HCT116 (cell line): ENCODE measurements at regions not wholly inside any gene's neighbourhood (a gene's known extent, or its start where the extent isn't known, plus 50 kb on each side); places are given as distances from the start of the nearest gene placed in this dataset.

ENCODE experiments used
- ATAC-seq: fragments of 200-7000 bp; cut with Tn5 transposase; 2 replicates; pipeline ENCODE4 v1.9.1; 2020; ENCODE audit warnings: mild to moderate bottlenecking, moderate library complexity
- BruUV-seq: library from RNA; stranded (reverse); fragments of 400-500 nt; replicated peaks from 2 replicates; lab custom pipeline; 2021; lab: Mats Ljungman, UMichigan
- CTCF ChIA-PET: fragments of 300-600 bp; sonication (Branson Sonifier 250); formaldehyde crosslinking; loops from one replicate; lab custom pipeline; 2021; ENCODE audit warnings: antibody characterized with exemption; lab: Charles Lee
- POLR2A ChIA-PET: fragments of 300-600, 350-600 bp; sonication (Branson Sonifier 250); formaldehyde crosslinking; loops from one replicate; lab custom pipeline; 2021; ENCODE audit warnings: antibody characterized with exemption; lab: Charles Lee
- RAD21 ChIA-PET, 2 experiments: fragments of 300-600 bp; sonication (Branson Sonifier 250); formaldehyde crosslinking; loops; one replicate each; lab custom pipeline; 2023; ENCODE audit warnings: low total read pairs in 2 of 2; ENCODE audit not compliant: uncharacterized antibody in 2 of 2, unreplicated experiment in 2 of 2, low non-redundant PET in 1 of 2; lab: Charles Lee
- DNase-seq: peaks from one replicate; pipeline ENCODE4 v3.0.0-alpha.2; 2010; ENCODE audit warnings: low read depth, low spot score
- H2AFZ ChIP-seq: fragments of 200-600 bp; shearing (Covaris generic), sonication (generic); 2 replicates; pipeline ENCODE4 v1.6.1; 2017; ENCODE audit warnings: low read depth, mixed run types, mixed read lengths, antibody characterized with exemption, low read length; ENCODE audit not compliant: poor library complexity, severe bottlenecking
- H3K27ac ChIP-seq: 2 replicates; pipeline ENCODE4 v1.5.1; 2012; ENCODE audit warnings: low read depth, low read length
- H3K27me3 ChIP-seq: fragments of 200-600 bp; sonication (generic); 2 replicates; pipeline ENCODE4 v1.6.1; 2016; ENCODE audit warnings: mixed run types, low read length, mixed read lengths; ENCODE audit not compliant: insufficient read depth
- H3K36me3 ChIP-seq, 2 experiments: fragments of 200-500 bp in 1 of 2; fragments of 200-600 bp in 1 of 2; sonication (Bioruptor generic) in 1 of 2; sonication (generic) in 1 of 2; 2 replicates each; pipeline versions ENCODE4 v1.5.1 to v1.6.1; 2014 to 2016; ENCODE audit warnings: low read length in 2 of 2, inconsistent platforms in 1 of 2, mixed read lengths in 1 of 2, mixed run types in 1 of 2; ENCODE audit not compliant: insufficient read depth in 2 of 2, control insufficient read depth in 1 of 2
- H3K4me1 ChIP-seq, 2 experiments: fragments of 200-600 bp in 1 of 2; sonication (generic) in 1 of 2; 2 replicates each; pipeline versions ENCODE4 v1.5.1 to v1.6.1; 2012 to 2017; ENCODE audit warnings: low read length in 2 of 2, inconsistent platforms in 1 of 2, mild to moderate bottlenecking in 1 of 2, mixed read lengths in 1 of 2, mixed run types in 1 of 2, moderate library complexity in 1 of 2; ENCODE audit not compliant: insufficient read depth in 2 of 2, control insufficient read depth in 1 of 2
- H3K4me2 ChIP-seq: fragments of 200-600 bp; sonication (generic); 2 replicates; pipeline ENCODE4 v1.6.1; 2017; ENCODE audit warnings: mixed run types, low read length, mixed read lengths
- H3K4me3 ChIP-seq, 2 experiments: fragments of 200-600 bp in 1 of 2; sonication (generic) in 1 of 2; replicated peaks in 1 of 2; 2 replicates each; pipeline ENCODE4 v1.5.1; 2011 to 2016; ENCODE audit warnings: low read length in 2 of 2, control low read depth in 1 of 2, low read depth in 1 of 2, mild to moderate bottlenecking in 1 of 2, mixed read lengths in 1 of 2, mixed run types in 1 of 2
- H3K79me2 ChIP-seq: fragments of 200-600 bp; sonication (generic); 2 replicates; pipeline ENCODE4 v1.6.1; 2017; ENCODE audit warnings: mild to moderate bottlenecking, mixed run types, low read length, moderate library complexity, mixed read lengths; ENCODE audit not compliant: insufficient read depth
- H3K9ac ChIP-seq: fragments of 200-600 bp; sonication (generic); 2 replicates; pipeline ENCODE4 v1.6.1; 2016; ENCODE audit warnings: low read length, mixed read lengths
- H3K9me2 ChIP-seq: fragments of 200-600 bp; sonication (generic), shearing (Covaris generic); 2 replicates; pipeline ENCODE4 v1.6.1; 2017; ENCODE audit warnings: mixed run types, mild to moderate bottlenecking, moderate library complexity; ENCODE audit not compliant: insufficient read depth
- H3K9me3 ChIP-seq, 2 experiments: fragments of 200-500 bp in 1 of 2; fragments of 200-600 bp in 1 of 2; sonication (Bioruptor generic) in 1 of 2; sonication (generic) in 1 of 2; 2 replicates each; pipeline ENCODE4 v1.6.1; 2014 to 2017; ENCODE audit warnings: low read length in 2 of 2, mixed read lengths in 2 of 2, inconsistent platforms in 1 of 2, low read depth in 1 of 2, mild to moderate bottlenecking in 1 of 2, mixed run types in 1 of 2, moderate library complexity in 1 of 2; ENCODE audit not compliant: control insufficient read depth in 1 of 2, insufficient read depth in 1 of 2
- H4K20me1 ChIP-seq: fragments of 200-600 bp; sonication (generic), shearing (Covaris generic); 2 replicates; pipeline ENCODE4 v1.6.1; 2017; ENCODE audit warnings: mixed run types, mild to moderate bottlenecking, moderate library complexity; ENCODE audit not compliant: insufficient read depth
- ATF3 ChIP-seq: IDR thresholded peaks from 2 replicates; pipeline ENCODE4 v1.6.1; 2012
- CEBPB ChIP-seq: IDR thresholded peaks from 2 replicates; pipeline ENCODE4 v1.6.1; 2012; ENCODE audit warnings: low read depth
- CTCF ChIP-seq, 3 experiments: fragments of 200-600 bp in 1 of 3; sonication (generic) in 1 of 3; IDR thresholded peaks in 2 of 3; conservative IDR thresholded peaks in 1 of 3; 2 replicates each; pipeline ENCODE4 v1.5.1; 2012 to 2017; ENCODE audit warnings: low read depth in 2 of 3, low read length in 2 of 3, antibody characterized with exemption in 1 of 3, borderline replicate concordance in 1 of 3, control low read depth in 1 of 3, mild to moderate bottlenecking in 1 of 3, mixed read lengths in 1 of 3, mixed run types in 1 of 3, moderate library complexity in 1 of 3; ENCODE audit not compliant: insufficient read depth in 1 of 3
- EGR1 ChIP-seq: IDR thresholded peaks from 2 replicates; pipeline ENCODE4 v1.6.1; 2012; ENCODE audit warnings: low read depth
- ELF1 ChIP-seq: IDR thresholded peaks from 2 replicates; pipeline ENCODE4 v1.6.1; 2012; ENCODE audit warnings: low read depth, borderline replicate concordance
- EZH2phosphoT487 ChIP-seq: fragments of 200-600 bp; IDR thresholded peaks from 2 replicates; pipeline ENCODE4 v1.6.1; 2018; ENCODE audit warnings: antibody characterized with exemption, borderline replicate concordance
- FOSL1 ChIP-seq: IDR thresholded peaks from 2 replicates; pipeline ENCODE4 v1.6.1; 2012; ENCODE audit warnings: low read depth
- POLR2A ChIP-seq: IDR thresholded peaks from 2 replicates; pipeline ENCODE4 v1.7.0; 2011; ENCODE audit warnings: borderline replicate concordance; ENCODE audit not compliant: insufficient read depth, insufficient read length; ENCODE audit errors: extremely low read depth
- POLR2AphosphoS5 ChIP-seq: IDR thresholded peaks from 2 replicates; pipeline ENCODE4 v1.6.1; 2011; ENCODE audit warnings: mild to moderate bottlenecking, low read depth, low read length, moderate library complexity
- RAD21 ChIP-seq: IDR thresholded peaks from 2 replicates; pipeline ENCODE4 v1.6.1; 2012; ENCODE audit warnings: low read depth, mild to moderate bottlenecking
- SRF ChIP-seq: IDR thresholded peaks from 2 replicates; pipeline ENCODE4 v1.6.1; 2012; ENCODE audit warnings: low read depth
- TCF7L2 ChIP-seq: IDR thresholded peaks from 2 replicates; pipeline ENCODE4 v1.7.0; 2011; ENCODE audit warnings: borderline replicate concordance, inconsistent platforms; ENCODE audit not compliant: insufficient read depth, insufficient read length; ENCODE audit errors: extremely low read depth
- YY1 ChIP-seq: IDR thresholded peaks from 2 replicates; pipeline ENCODE4 v1.6.1; 2011; ENCODE audit warnings: low read length, low read depth, moderate library complexity, mild to moderate bottlenecking; ENCODE audit not compliant: insufficient replicate concordance; ENCODE audit errors: extremely low read depth
- ZFX ChIP-seq: fragments of 450-650 bp; IDR thresholded peaks from 2 replicates; pipeline ENCODE4 v1.6.1; 2017
- intact Hi-C: fragments of 100-400 bp; cut with micrococcal nuclease; formaldehyde crosslinking; loops from 2 replicates; pipeline ENCODE4 v1.10.0; 2022

GRCh38 chr12:74619884-74620283 is 82.2 kb downstream of the ATXN7L3B start:
- H3K9ac ChIP-seq: no peak overlapping the region
- H3K79me2 ChIP-seq: no peaks in the 10 kb centered on the region
- DNase-seq (no peak), ATAC-seq (no peak)
- no TSS peak for BruUV-seq
- no peaks in the 10 kb centered on the region for H4K20me1 ChIP-seq
- CTCF ChIA-PET: no interaction called here
- no peak overlapping the region for H3K4me3 ChIP-seq
- H3K27me3 ChIP-seq: no peaks in the 10 kb centered on the region
- TF ChIP-seq FOSL1 (no peak), YY1 (no peak), EGR1 (no peak), CEBPB (no peak), EZH2phosphoT487 (no peak), ATF3 (no peak), RAD21 (no peak), POLR2AphosphoS5 (no peak), ZFX (no peak), POLR2A (no peak), SRF (no peak), ELF1 (no peak), CTCF (IDR thresholded peaks at IDR 0.05 in 2 of 3, conservative IDR thresholded peaks at IDR 0.05 in 1 of 3; ENCODE audit: borderline replicate concordance in 1 of 3, insufficient read depth in 1 of 3, low read depth in 2 of 3, low read length in 2 of 3) (no peak), TCF7L2 (no peak)
- H2AFZ ChIP-seq: no peak overlapping the region
- intact Hi-C loops: no loop called here
- no peak overlapping the region for H3K4me2 ChIP-seq
- H3K9me2 ChIP-seq: no peaks in the 10 kb centered on the region
- H3K36me3 ChIP-seq: no peaks in the 10 kb centered on the region
- POLR2A ChIA-PET: no interaction called here
- RAD21 ChIA-PET: no interaction called here
- H3K27ac ChIP-seq: no peak overlapping the region
- no peaks in the 10 kb centered on the region for H3K4me1 ChIP-seq
- H3K9me3 ChIP-seq: no peaks in the 10 kb centered on the region
